Nephron progenitor cell (in vitro differentiated cells): ENCODE measurements at regions not wholly inside any gene's neighbourhood (a gene's known extent, or its start where the extent isn't known, plus 50 kb on each side); places are given as distances from the start of the nearest gene placed in this dataset.

ENCODE experiments used
- DNase-seq: peaks from one replicate; pipeline ENCODE4 v3.0.0; 2021
- H3K27ac Mint-ChIP-seq: 2 replicates; pipeline ENCODE4 v1.8.0; 2021; ENCODE audit warnings: mild to moderate bottlenecking, moderate library complexity, mixed read lengths
- H3K27me3 Mint-ChIP-seq: 2 replicates; pipeline ENCODE4 v1.8.0; 2021; ENCODE audit warnings: mild to moderate bottlenecking, low read depth, mixed read lengths; ENCODE audit not compliant: poor library complexity
- H3K36me3 Mint-ChIP-seq: 2 replicates; pipeline ENCODE4 v1.8.0; 2021; ENCODE audit warnings: low read depth, mixed read lengths
- H3K4me1 Mint-ChIP-seq: 2 replicates; pipeline ENCODE4 v1.8.0; 2021; ENCODE audit warnings: mixed read lengths
- H3K4me3 Mint-ChIP-seq: 2 replicates; pipeline ENCODE4 v1.8.0; 2021; ENCODE audit warnings: mild to moderate bottlenecking, moderate library complexity, mixed read lengths
- H3K9me3 Mint-ChIP-seq: 2 replicates; pipeline ENCODE4 v1.8.0; 2021; ENCODE audit warnings: mild to moderate bottlenecking, moderate library complexity, mixed read lengths
- TF ChIP-seq, protein P1 (sequence below): fragments of 200-600 bp; sonication (generic); IDR thresholded peaks from 2 replicates; pipeline ENCODE4 v1.5.0; 2021; ENCODE audit warnings: antibody characterized with exemption

DNA sequence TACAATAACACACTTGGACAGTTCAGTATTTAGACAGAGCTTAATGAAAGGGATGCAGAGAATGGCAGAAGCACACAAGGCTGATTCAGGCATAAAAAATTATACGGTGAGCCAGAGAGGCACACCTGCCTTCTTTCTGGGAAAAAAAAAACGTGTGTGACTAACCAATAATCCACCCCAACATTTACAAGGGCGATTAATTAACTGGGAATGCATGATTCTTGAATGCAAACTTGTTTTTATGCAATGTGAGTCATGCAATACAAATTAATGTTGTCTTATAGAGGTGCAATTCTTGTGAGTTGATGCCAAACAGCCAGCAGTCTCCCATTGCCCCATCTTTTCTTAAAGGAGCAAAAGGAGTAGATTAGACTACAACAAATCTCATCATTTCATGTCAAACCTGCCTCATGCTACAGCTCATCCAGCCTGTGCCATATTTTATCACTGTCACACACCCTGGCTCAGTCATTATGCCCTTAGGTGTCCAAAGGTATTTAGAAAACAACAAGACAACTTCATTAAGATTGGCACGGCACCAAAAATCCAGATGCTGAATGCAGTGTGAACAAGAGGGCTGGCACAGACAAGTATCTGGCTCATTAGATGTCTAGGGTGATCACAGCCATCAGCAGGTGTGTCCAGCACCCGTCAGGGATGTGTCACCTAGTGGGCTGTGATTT is 721.1 kb downstream of the EFNB2 start:
- H3K4me1 Mint-ChIP-seq, result peaks cover 14% of the 10 kb centered on the region
- no peak for DNase-seq
- H3K4me3 Mint-ChIP-seq, result no peak overlapping the region
- no peak overlapping the region for H3K27ac Mint-ChIP-seq
- H3K27me3 Mint-ChIP-seq, result peaks cover 11% of the 10 kb centered on the region
- H3K9me3 Mint-ChIP-seq, result peaks cover 2% of the 10 kb centered on the region
- no peaks in the 10 kb centered on the region for H3K36me3 Mint-ChIP-seq
- TF ChIP-seq, protein P1, sequence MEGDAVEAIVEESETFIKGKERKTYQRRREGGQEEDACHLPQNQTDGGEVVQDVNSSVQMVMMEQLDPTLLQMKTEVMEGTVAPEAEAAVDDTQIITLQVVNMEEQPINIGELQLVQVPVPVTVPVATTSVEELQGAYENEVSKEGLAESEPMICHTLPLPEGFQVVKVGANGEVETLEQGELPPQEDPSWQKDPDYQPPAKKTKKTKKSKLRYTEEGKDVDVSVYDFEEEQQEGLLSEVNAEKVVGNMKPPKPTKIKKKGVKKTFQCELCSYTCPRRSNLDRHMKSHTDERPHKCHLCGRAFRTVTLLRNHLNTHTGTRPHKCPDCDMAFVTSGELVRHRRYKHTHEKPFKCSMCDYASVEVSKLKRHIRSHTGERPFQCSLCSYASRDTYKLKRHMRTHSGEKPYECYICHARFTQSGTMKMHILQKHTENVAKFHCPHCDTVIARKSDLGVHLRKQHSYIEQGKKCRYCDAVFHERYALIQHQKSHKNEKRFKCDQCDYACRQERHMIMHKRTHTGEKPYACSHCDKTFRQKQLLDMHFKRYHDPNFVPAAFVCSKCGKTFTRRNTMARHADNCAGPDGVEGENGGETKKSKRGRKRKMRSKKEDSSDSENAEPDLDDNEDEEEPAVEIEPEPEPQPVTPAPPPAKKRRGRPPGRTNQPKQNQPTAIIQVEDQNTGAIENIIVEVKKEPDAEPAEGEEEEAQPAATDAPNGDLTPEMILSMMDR, result no peak

DNA sequence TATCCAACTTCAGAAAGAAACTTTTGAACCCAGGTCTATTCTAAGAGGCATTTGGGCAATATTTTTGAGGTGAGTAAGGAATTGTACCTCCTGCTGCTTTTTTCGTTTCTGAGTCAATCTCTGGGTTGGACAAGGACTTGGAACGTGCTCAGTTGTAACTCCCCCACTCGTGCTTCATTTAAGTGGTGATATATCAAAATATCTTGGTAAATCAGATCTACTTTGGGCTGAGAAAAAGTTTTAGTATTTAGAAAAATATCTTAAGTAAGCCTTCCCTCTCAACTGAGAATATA is 728.9 kb downstream of the EFNB2 start:
- TF ChIP-seq, protein P1, result no peak
- Mint-ChIP-seq H3K27ac (no peak overlapping the region), H3K36me3 (no peaks in the 10 kb centered on the region), H3K27me3 (no peaks in the 10 kb centered on the region), H3K4me1 (no peaks in the 10 kb centered on the region), H3K4me3 (no peak overlapping the region), H3K9me3 (peaks cover 15% of the 10 kb centered on the region)
- no peak for DNase-seq

DNA sequence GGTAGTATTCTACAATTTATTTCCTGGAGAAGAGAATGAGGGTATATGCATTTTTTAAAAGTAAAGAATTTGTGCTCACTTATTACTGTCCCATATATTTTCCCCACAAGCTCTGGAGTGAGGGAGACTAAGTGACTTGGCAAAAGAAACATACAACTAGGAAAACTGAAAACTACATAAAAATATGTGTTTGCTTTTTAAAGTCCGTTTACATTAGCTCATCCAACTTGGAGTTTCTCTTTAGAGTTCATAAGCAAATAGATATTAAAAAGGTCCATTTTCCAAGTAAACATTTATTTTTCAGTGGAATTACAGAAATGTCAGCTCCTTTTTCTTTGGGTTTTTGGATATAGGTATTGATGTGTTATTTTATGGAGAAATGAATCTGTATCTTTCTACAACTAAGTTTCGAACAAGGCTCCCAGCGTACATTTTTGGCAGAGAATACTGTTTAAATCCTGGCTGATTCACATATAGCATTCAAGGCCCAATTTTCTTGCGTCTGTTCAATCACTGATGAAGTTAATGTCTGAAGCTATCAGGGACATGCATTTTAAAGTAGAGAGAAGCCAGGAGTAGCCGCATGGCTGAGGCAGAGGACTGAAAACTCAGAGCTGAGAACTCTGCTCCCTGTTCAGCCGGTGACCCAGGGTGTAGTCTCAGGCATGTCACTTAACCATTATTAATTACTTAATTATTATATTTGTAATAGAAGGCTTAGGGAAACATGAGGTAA is 729.4 kb downstream of the EFNB2 start:
- DNase-seq, result no peak
- no peak overlapping the region for H3K27ac Mint-ChIP-seq

DNA sequence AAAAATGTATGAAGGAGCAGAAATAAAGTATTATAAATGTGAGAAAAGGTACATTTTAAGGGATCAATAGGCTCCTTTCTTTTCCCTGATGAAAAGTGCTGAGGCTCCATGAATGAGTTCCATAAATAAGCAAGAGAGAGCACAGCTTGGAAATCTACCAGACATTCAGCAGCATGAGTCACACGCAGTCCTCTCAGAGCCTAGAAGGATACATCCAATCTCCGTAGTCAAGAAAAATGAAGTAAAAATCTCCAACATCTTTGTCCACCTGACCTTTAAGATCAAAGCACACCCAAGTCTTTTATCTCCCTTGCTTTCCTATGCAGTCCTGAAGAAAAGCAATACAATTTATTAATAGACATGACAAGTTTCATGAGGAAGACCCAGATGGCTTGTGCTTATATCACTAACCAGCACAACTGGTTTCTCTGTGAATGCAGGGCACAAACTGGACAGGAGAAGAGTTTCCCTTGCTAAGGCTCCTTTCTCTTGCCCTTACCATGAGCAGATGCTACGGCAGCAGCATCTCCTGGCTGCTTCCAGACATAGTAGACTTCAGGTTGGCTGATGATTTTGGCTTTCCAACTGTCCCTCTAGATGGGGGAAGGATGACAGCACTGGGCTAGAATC is 730.8 kb downstream of the EFNB2 start:
- peaks cover 15% of the 10 kb centered on the region for H3K9me3 Mint-ChIP-seq
- H3K4me1 Mint-ChIP-seq, result no peaks in the 10 kb centered on the region
- DNase-seq, result no peak

More for the DNA sequence above, 729.4 kb downstream of the EFNB2 start:
- Mint-ChIP-seq H3K27me3 (no peaks in the 10 kb centered on the region), H3K4me3 (no peak overlapping the region), H3K36me3 (no peaks in the 10 kb centered on the region), H3K9me3 (peaks cover 15% of the 10 kb centered on the region), H3K4me1 (no peaks in the 10 kb centered on the region)
- TF ChIP-seq, protein P1, result no peak

DNA sequence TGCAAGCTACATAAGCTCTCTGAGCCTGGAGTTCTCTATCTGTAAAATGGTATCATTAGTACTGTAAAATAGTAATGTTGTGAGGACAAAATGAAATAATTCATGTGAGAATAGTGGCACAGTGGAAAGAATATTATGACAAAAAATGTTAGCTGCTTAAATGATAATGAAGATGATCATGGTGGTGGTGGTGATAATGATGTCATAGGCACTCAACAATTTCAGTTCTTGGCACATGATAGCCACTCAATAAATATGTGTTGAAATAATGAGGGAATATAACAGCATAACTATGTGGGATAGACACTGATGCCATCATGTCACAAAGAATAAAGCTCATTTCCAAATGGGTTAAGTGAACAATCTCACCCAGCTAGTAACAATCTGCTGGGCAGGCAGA is 736.3 kb downstream of the EFNB2 start:
- H3K27me3 Mint-ChIP-seq, result peaks cover 3% of the 10 kb centered on the region
- TF ChIP-seq, protein P1, result no peak

More for the DNA sequence above, 730.8 kb downstream of the EFNB2 start:
- TF ChIP-seq, protein P1, result no peak
- Mint-ChIP-seq H3K27me3 (no peaks in the 10 kb centered on the region), H3K36me3 (no peaks in the 10 kb centered on the region), H3K4me3 (no peak overlapping the region), H3K27ac (no peak overlapping the region)

More for the DNA sequence above, 736.3 kb downstream of the EFNB2 start:
- Mint-ChIP-seq H3K27ac (no peak overlapping the region), H3K4me3 (no peak overlapping the region), H3K4me1 (no peaks in the 10 kb centered on the region), H3K9me3 (no peaks in the 10 kb centered on the region), H3K36me3 (no peaks in the 10 kb centered on the region)
- DNase-seq, result no peak
